ENCODE measurements at regions not wholly inside any gene's neighbourhood (a gene's known extent, or its start where the extent isn't known, plus 50 kb on each side); places are given as distances from the start of the nearest gene placed in this dataset.
"Not testable (repeated sequence)": the region's sequence is repeated elsewhere in the genome, so short reads cannot be mapped to it uniquely, and the experiment has no call there.

- peaks cover 0 to 11% (median 0%) of the 10 kb centered on the region in 9 donors for H3K9me3 Mint-ChIP-seq
- POLR2A ChIA-PET, result no interaction called here
- no peaks in the 10 kb centered on the region for H3K36me3 Mint-ChIP-seq
- no peak overlapping the region for H3K4me3 Mint-ChIP-seq
- no peaks in the 10 kb centered on the region for H3K4me1 Mint-ChIP-seq
- ATAC-seq, result no peak
- no peak for DNase-seq
- no peak overlapping the region for H3K27ac Mint-ChIP-seq
- no peaks in the 10 kb centered on the region for H3K27me3 Mint-ChIP-seq
These were observed 79.8 kb upstream of the ZNF462 start for GRCh38 chr9:106783121-106783520.

GRCh38 chr9:106784076-106784475, 78.9 kb upstream of the ZNF462 start:
- Mint-ChIP-seq H3K9me3 (peaks cover 0 to 11% (median 0%) of the 10 kb centered on the region in 9 donors), H3K27ac (no peak overlapping the region), H3K4me3 (no peak overlapping the region), H3K36me3 (no peaks in the 10 kb centered on the region), H3K27me3 (no peaks in the 10 kb centered on the region), H3K4me1 (no peaks in the 10 kb centered on the region)
- no peak for DNase-seq
- POLR2A ChIA-PET, result no interaction called here
- ATAC-seq, result no peak

GRCh38 chr9:106785200-106785599, 77.8 kb upstream of the ZNF462 start:
- no peaks in the 10 kb centered on the region for H3K27me3 Mint-ChIP-seq
- DNase-seq (no peak), ATAC-seq (no peak)
- H3K9me3 Mint-ChIP-seq, result peaks cover 0 to 6% (median 0%) of the 10 kb centered on the region in 9 donors
- H3K4me1 Mint-ChIP-seq, result no peaks in the 10 kb centered on the region
- no peak overlapping the region for H3K27ac Mint-ChIP-seq
- no peaks in the 10 kb centered on the region for H3K36me3 Mint-ChIP-seq
- no peak overlapping the region for H3K4me3 Mint-ChIP-seq
- POLR2A ChIA-PET, result no interaction called here

- POLR2A ChIA-PET, H3K36me3 Mint-ChIP-seq, H3K9me3 Mint-ChIP-seq, H3K4me3 Mint-ChIP-seq, H3K4me1 Mint-ChIP-seq, DNase-seq, H3K27me3 Mint-ChIP-seq, H3K27ac Mint-ChIP-seq, ATAC-seq: not testable (repeated sequence)
These were observed 74.9 kb upstream of the ZNF462 start for GRCh38 chr9:106788021-106788420.

- no peaks in the 10 kb centered on the region for H3K4me1 Mint-ChIP-seq
- no peak overlapping the region for H3K27ac Mint-ChIP-seq
- peaks cover 0 to 6% (median 2%) of the 10 kb centered on the region in 9 donors for H3K9me3 Mint-ChIP-seq
- no peak for ATAC-seq
- POLR2A ChIA-PET, result no interaction called here
- H3K36me3 Mint-ChIP-seq, result no peaks in the 10 kb centered on the region
- no peak for DNase-seq
- H3K27me3 Mint-ChIP-seq, result peaks cover 0 to 3% (median 0%) of the 10 kb centered on the region in 5 donors
- H3K4me3 Mint-ChIP-seq, result no peak overlapping the region
These were observed 67.9 kb upstream of the ZNF462 start for GRCh38 chr9:106795031-106795430.

DNA sequence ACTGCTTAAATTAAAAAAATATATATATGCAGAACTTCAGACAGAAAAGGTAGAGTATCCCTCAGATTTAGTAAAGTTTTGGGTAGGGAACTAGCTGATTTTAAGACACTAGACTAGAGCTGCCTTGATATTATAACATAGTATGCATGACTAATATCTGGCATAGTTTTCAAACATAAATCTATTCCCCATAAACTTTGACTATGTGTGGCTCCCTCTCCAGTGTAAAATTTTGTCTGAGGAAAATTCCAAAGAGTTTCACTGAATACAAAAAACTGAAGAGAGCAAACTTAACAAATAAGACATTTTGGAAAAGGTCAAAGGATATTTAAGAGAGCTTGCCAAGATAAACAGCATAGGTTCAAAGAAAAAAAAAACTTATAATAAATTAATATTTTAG, 66.2 kb upstream of the ZNF462 start:
- H3K4me1 Mint-ChIP-seq, result no peaks in the 10 kb centered on the region
- POLR2A ChIA-PET, result no interaction called here
- ATAC-seq, result no peak

DNA sequence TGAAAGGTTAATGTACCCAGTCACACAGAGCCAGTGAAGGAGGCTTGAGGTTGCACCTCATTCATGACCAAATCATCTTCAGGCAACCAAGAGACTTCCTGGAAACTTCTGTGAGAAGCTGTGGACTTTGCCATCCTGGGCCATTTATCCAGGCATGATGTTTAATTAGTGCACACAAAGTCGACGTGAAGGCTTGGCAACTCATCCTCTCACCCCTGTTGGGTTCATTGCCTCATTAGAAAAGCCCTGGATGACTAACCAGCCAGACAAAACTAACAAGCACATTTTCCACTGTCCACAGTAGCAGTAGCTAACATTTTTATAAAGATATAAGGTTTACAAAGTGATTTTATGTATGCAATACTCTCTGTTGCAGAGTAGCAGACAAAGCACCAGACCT, 65.7 kb upstream of the ZNF462 start:
- DNase-seq (no peak), ATAC-seq (no peak)
- Mint-ChIP-seq H3K4me3 (no peak overlapping the region), H3K27ac (no peak overlapping the region), H3K4me1 (no peaks in the 10 kb centered on the region), H3K36me3 (no peaks in the 10 kb centered on the region), H3K9me3 (peaks cover 0 to 12% (median 4%) of the 10 kb centered on the region in 9 donors), H3K27me3 (peaks cover 0 to 3% (median 0%) of the 10 kb centered on the region in 5 donors)
- POLR2A ChIA-PET, result no interaction called here

More for the DNA sequence above, 66.2 kb upstream of the ZNF462 start:
- Mint-ChIP-seq H3K27ac (no peak overlapping the region), H3K27me3 (peaks cover 0 to 3% (median 0%) of the 10 kb centered on the region in 5 donors), H3K36me3 (no peaks in the 10 kb centered on the region), H3K9me3 (peaks cover 0 to 6% (median 4%) of the 10 kb centered on the region in 9 donors), H3K4me3 (no peak overlapping the region)
- no peak for DNase-seq

- Mint-ChIP-seq H3K4me1 (no peaks in the 10 kb centered on the region), H3K36me3 (peaks cover 0 to 4% (median 0%) of the 10 kb centered on the region in 3 donors), H3K4me3 (no peak overlapping the region), H3K27me3 (peaks cover 0 to 3% (median 0%) of the 10 kb centered on the region in 5 donors), H3K27ac (no peak overlapping the region), H3K9me3 (peaks cover 0 to 21% (median 7%) of the 10 kb centered on the region in 9 donors)
- DNase-seq (no peak), ATAC-seq (no peak)
- POLR2A ChIA-PET, result no interaction called here
These were observed 64.8 kb upstream of the ZNF462 start for GRCh38 chr9:106798016-106798799.

- Mint-ChIP-seq H3K27ac (no peak overlapping the region), H3K9me3 (peaks cover 0 to 22% (median 7%) of the 10 kb centered on the region in 9 donors), H3K4me3 (no peak overlapping the region), H3K27me3 (peaks cover 0 to 3% (median 0%) of the 10 kb centered on the region in 5 donors), H3K36me3 (peaks cover 0 to 6% (median 0%) of the 10 kb centered on the region in 3 donors), H3K4me1 (no peaks in the 10 kb centered on the region)
- POLR2A ChIA-PET, result no interaction called here
- no peak for DNase-seq
- ATAC-seq, result no peak
These were observed 63.8 kb upstream of the ZNF462 start for GRCh38 chr9:106799152-106799551.

DNA sequence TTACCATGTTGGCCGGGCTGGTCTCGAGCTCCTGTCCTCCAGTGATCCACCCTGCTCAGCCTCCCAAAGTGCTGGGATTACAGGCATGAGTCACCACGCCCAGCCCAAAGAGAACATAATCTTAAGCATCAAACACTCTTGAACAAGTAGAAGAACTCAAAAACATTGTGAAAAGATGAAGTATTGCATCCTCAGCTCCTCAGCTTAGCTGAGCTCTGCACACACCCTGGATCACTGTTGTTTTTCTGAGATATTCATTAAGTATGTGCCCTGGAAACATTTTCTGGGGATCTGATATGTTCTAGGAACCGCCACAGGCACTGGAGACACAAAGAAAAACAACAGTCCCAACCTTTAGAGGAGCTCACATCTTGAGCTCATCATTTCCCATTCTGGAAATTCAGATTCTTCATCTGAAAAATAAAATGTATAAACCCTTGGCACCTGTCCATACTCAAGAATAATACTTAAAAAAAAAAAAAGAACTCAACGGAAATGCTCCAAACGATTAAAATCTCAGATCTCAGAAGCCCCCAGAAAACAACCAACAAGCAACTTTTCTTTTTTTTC, 62.2 kb upstream of the ZNF462 start:
- POLR2A ChIA-PET, result no interaction called here
- Mint-ChIP-seq H3K27me3 (peaks cover 0 to 3% (median 0%) of the 10 kb centered on the region in 5 donors), H3K9me3 (peaks cover 0 to 22% (median 10%) of the 10 kb centered on the region in 9 donors), H3K27ac (peak overlapping the region in 1 of 10 donors; percentile 90), H3K4me1 (no peaks in the 10 kb centered on the region), H3K4me3 (no peak overlapping the region), H3K36me3 (peaks cover 0 to 6% (median 0%) of the 10 kb centered on the region in 3 donors)
- no peak for ATAC-seq
- DNase-seq, result no peak

DNA sequence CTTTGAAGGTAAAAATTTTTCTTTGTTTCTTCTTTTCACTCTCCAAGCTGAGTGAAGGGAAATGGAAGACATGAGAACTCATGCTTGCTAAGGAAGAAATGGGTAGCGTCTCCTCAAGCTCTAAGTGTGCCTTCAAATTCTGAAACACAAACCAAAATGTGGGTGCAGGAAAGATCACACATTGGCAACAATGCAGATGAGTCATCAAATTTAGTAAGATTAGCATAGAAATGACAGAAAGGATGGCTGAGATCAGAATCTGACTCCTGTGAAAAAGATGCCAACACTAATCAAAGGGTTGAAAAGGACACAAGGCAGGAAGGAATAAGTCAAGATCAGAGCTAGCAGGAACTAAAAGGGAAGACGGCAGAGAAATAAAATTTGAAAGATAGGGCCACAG, 61.1 kb upstream of the ZNF462 start:
- no peak for ATAC-seq
- peaks cover 0 to 22% (median 10%) of the 10 kb centered on the region in 9 donors for H3K9me3 Mint-ChIP-seq

More for the DNA sequence above, 61.1 kb upstream of the ZNF462 start:
- Mint-ChIP-seq H3K27ac (no peak overlapping the region), H3K27me3 (peaks cover 0 to 3% (median 0%) of the 10 kb centered on the region in 5 donors), H3K36me3 (peaks cover 0 to 6% (median 0%) of the 10 kb centered on the region in 3 donors), H3K4me3 (no peak overlapping the region), H3K4me1 (no peaks in the 10 kb centered on the region)
- POLR2A ChIA-PET, result no interaction called here
- no peak for DNase-seq

Data from naive thymus-derived CD8-positive, alpha-beta T cell (primary cell).